Panc1 (cell line): ENCODE measurements at regions not wholly inside any gene's neighbourhood (a gene's known extent, or its start where the extent isn't known, plus 50 kb on each side); places are given as distances from the start of the nearest gene placed in this dataset.

Source experiments
- ATAC-seq: fragments of 200-7000 bp; cut with Tn5 transposase; 2 replicates; pipeline ENCODE4 v1.9.1; 2020; ENCODE audit warnings: mild to moderate bottlenecking, moderate library complexity
- BruUV-seq: library from RNA; stranded (reverse); fragments of 400-500 nt; replicated peaks from 2 replicates; lab custom pipeline; 2021; lab: Mats Ljungman, UMichigan
- CTCF ChIA-PET: fragments of 300-600 bp; sonication (Branson Sonifier 250); formaldehyde crosslinking; loops from one replicate; lab custom pipeline; 2022; ENCODE audit warnings: antibody characterized with exemption; lab: Charles Lee
- POLR2A ChIA-PET: fragments of 300-600 bp; sonication (Branson Sonifier 250); formaldehyde crosslinking; loops from one replicate; lab custom pipeline; 2022; ENCODE audit warnings: antibody characterized with exemption; lab: Charles Lee
- DNase-seq: peaks from one replicate; pipeline ENCODE4 v3.0.0-alpha.2; 2010; ENCODE audit warnings: low read depth, low spot score
- H3K27ac ChIP-seq: 2 replicates; pipeline ENCODE4 v1.5.1; 2011; ENCODE audit warnings: mild to moderate bottlenecking, low read length, inconsistent platforms
- H3K27me3 ChIP-seq: fragments of 200-500 bp; sonication (Bioruptor generic); 2 replicates; pipeline ENCODE4 v1.6.0; 2014; ENCODE audit warnings: low read length, inconsistent platforms; ENCODE audit not compliant: control insufficient read depth, insufficient read depth
- H3K36me3 ChIP-seq: fragments of 200-500 bp; sonication (Bioruptor generic); 2 replicates; pipeline ENCODE4 v1.5.1; 2014; ENCODE audit warnings: inconsistent platforms, mild to moderate bottlenecking, low read length, moderate library complexity; ENCODE audit not compliant: control insufficient read depth, insufficient read depth
- H3K4me1 ChIP-seq: 2 replicates; pipeline ENCODE4 v1.5.1; 2011; ENCODE audit warnings: inconsistent platforms, mild to moderate bottlenecking, low read length, moderate library complexity; ENCODE audit not compliant: control insufficient read depth, insufficient read depth
- H3K4me3 ChIP-seq, 2 experiments: 2 replicates each; pipeline ENCODE4 v1.5.1; 2011 to 2012; ENCODE audit warnings: low read depth in 2 of 2, low read length in 2 of 2, mild to moderate bottlenecking in 2 of 2, inconsistent platforms in 1 of 2, moderate library complexity in 1 of 2
- H3K9me3 ChIP-seq: fragments of 200-500 bp; sonication (Bioruptor generic); 2 replicates; pipeline ENCODE4 v1.5.1; 2014; ENCODE audit warnings: low read depth, mild to moderate bottlenecking, inconsistent platforms, low read length, moderate library complexity; ENCODE audit not compliant: control insufficient read depth, insufficient read depth
- POLR2AphosphoS5 ChIP-seq: IDR thresholded peaks from 2 replicates; pipeline ENCODE4 v1.6.1; 2012; ENCODE audit warnings: mild to moderate bottlenecking, low read depth, low read length, moderate library complexity
- SIN3A ChIP-seq: IDR thresholded peaks from 2 replicates; pipeline ENCODE4 v1.6.1; 2012; ENCODE audit warnings: low read depth, mild to moderate bottlenecking, low read length, moderate library complexity, borderline replicate concordance; ENCODE audit not compliant: insufficient read depth
- TCF7L2 ChIP-seq: IDR thresholded peaks from 2 replicates; pipeline ENCODE4 v1.6.1; 2011; ENCODE audit warnings: mild to moderate bottlenecking, low read depth, low read length, inconsistent platforms
- in situ Hi-C: cut with HindIII; loops from 2 replicates; pipeline ENCODE4 v1.10.0; 2016; ENCODE audit warnings: low sequenced_read_pairs, low pct_unique_long_range_greater_than_20kb
- intact Hi-C: fragments of 100-400 bp; cut with micrococcal nuclease; formaldehyde crosslinking; loops from one replicate; pipeline ENCODE4 v1.10.0; 2022; ENCODE audit not compliant: unreplicated experiment
- TF ChIP-seq, protein P1 (sequence below): fragments of 450-650 bp; IDR thresholded peaks from 2 replicates; pipeline ENCODE4 v1.5.1; 2017; ENCODE audit warnings: mild to moderate bottlenecking
- TF ChIP-seq, protein P2 (sequence below), 2 experiments: IDR thresholded peaks; 2 replicates each; pipeline ENCODE4 v1.6.1; 2011 to 2012; ENCODE audit warnings: low read depth in 2 of 2, control low read depth in 1 of 2, low read length in 1 of 2, mild to moderate bottlenecking in 1 of 2, moderate library complexity in 1 of 2; ENCODE audit not compliant: insufficient read depth in 1 of 2

DNA sequence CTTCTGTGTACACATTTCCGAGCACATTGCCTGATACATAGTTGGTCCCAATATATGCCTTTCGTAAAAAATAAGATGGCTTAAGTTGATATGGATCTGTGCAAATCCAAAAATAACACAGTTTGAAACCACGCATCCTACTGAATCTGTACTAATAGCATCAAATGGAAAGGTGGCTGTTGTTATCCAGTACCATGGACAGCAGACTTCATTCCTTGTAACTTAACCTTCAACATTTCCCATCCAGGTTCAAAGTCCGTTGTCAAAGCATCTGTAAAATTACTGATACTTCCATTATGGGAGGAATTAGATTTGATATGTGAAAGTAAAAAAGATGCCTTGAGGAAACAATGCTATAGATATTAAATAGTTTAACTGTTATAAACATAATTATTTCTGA lies 65.5 kb upstream of the C3orf49 start:
- BruUV-seq = no TSS peak
- POLR2A ChIA-PET = no interaction called here
- CTCF ChIA-PET = no interaction called here
- no peak for ATAC-seq
- H3K27ac ChIP-seq = no peak overlapping the region
- H3K36me3 ChIP-seq = no peaks in the 10 kb centered on the region
- no peaks in the 10 kb centered on the region for H3K4me1 ChIP-seq
- TF ChIP-seq, protein P1, sequence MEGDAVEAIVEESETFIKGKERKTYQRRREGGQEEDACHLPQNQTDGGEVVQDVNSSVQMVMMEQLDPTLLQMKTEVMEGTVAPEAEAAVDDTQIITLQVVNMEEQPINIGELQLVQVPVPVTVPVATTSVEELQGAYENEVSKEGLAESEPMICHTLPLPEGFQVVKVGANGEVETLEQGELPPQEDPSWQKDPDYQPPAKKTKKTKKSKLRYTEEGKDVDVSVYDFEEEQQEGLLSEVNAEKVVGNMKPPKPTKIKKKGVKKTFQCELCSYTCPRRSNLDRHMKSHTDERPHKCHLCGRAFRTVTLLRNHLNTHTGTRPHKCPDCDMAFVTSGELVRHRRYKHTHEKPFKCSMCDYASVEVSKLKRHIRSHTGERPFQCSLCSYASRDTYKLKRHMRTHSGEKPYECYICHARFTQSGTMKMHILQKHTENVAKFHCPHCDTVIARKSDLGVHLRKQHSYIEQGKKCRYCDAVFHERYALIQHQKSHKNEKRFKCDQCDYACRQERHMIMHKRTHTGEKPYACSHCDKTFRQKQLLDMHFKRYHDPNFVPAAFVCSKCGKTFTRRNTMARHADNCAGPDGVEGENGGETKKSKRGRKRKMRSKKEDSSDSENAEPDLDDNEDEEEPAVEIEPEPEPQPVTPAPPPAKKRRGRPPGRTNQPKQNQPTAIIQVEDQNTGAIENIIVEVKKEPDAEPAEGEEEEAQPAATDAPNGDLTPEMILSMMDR = no peak
- TF ChIP-seq, protein P2, sequence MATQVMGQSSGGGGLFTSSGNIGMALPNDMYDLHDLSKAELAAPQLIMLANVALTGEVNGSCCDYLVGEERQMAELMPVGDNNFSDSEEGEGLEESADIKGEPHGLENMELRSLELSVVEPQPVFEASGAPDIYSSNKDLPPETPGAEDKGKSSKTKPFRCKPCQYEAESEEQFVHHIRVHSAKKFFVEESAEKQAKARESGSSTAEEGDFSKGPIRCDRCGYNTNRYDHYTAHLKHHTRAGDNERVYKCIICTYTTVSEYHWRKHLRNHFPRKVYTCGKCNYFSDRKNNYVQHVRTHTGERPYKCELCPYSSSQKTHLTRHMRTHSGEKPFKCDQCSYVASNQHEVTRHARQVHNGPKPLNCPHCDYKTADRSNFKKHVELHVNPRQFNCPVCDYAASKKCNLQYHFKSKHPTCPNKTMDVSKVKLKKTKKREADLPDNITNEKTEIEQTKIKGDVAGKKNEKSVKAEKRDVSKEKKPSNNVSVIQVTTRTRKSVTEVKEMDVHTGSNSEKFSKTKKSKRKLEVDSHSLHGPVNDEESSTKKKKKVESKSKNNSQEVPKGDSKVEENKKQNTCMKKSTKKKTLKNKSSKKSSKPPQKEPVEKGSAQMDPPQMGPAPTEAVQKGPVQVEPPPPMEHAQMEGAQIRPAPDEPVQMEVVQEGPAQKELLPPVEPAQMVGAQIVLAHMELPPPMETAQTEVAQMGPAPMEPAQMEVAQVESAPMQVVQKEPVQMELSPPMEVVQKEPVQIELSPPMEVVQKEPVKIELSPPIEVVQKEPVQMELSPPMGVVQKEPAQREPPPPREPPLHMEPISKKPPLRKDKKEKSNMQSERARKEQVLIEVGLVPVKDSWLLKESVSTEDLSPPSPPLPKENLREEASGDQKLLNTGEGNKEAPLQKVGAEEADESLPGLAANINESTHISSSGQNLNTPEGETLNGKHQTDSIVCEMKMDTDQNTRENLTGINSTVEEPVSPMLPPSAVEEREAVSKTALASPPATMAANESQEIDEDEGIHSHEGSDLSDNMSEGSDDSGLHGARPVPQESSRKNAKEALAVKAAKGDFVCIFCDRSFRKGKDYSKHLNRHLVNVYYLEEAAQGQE (IDR thresholded peaks at IDR 0.05; ENCODE audit: insufficient read depth in 1 of 2, low read depth in 2 of 2, low read length in 1 of 2) = peak; percentile 76 to 83
- no peaks in the 10 kb centered on the region for H3K9me3 ChIP-seq
- H3K4me3 ChIP-seq = no peak overlapping the region
- H3K27me3 ChIP-seq = no peaks in the 10 kb centered on the region
- intact Hi-C loops (no loop called here), in situ Hi-C loops (no loop called here)
- no peak for DNase-seq

DNA sequence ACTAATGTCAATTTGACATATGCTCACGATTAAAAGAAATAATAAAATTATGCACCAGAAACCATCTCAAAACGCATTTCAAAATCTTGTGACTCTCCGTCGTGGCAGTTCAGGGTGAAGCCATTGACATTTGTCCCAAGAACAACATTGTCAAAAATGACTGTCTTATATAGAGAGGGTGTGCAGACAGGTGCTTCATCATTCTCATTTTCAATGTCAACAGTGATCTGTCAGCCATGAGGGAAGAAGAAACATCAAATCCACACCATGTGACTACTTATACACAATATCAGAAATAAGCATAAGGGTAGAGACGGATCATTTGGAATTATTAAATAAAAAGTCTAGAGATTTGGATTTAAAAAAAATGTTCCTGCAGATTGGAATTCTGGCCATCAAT lies 65.1 kb upstream of the C3orf49 start:
- no peak for DNase-seq
- POLR2A ChIA-PET = no interaction called here
- H3K4me3 ChIP-seq = no peak overlapping the region
- H3K27ac ChIP-seq = no peak overlapping the region
- no peaks in the 10 kb centered on the region for H3K36me3 ChIP-seq
- intact Hi-C loops (no loop called here), in situ Hi-C loops (no loop called here)
- no peaks in the 10 kb centered on the region for H3K27me3 ChIP-seq
- TF ChIP-seq POLR2AphosphoS5 (no peak), TCF7L2 (no peak), SIN3A (no peak)
- TF ChIP-seq, protein P2 (IDR thresholded peaks at IDR 0.05; ENCODE audit: insufficient read depth in 1 of 2, low read depth in 2 of 2, low read length in 1 of 2) = no peak
- TF ChIP-seq, protein P1 = no peak
- BruUV-seq = no TSS peak
- CTCF ChIA-PET = no interaction called here
- no peaks in the 10 kb centered on the region for H3K9me3 ChIP-seq
- ATAC-seq = no peak
- H3K4me1 ChIP-seq = no peaks in the 10 kb centered on the region
